ENCODE measurements at regions not wholly inside any gene's neighbourhood (a gene's known extent, or its start where the extent isn't known, plus 50 kb on each side); places are given as distances from the start of the nearest gene placed in this dataset.

DNA sequence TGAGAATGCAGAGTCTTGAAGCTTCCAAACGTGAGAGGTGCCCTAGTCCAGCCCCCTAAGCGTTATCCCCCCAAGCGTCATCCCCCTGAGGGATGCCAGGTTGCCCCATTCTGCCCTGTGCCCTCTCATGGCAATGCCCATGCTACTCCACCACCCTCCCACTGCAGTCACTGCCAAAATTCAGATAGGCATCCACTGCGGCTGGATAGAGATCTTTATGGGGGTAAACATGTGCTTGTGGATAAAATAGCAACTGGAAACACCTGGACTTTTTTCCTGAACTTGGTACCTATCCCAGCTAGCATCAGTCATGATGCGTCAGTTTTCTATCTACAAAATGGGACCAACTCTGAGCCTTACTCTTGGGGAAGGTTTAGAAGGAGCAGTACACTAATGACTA lies 92.7 kb upstream of the HOXC13 start:
- Mint-ChIP-seq H3K27ac (ENCODE audit: low read depth, unreplicated experiment) (no peak overlapping the region), H3K36me3 (ENCODE audit: insufficient read depth, unreplicated experiment) (no peaks in the 10 kb centered on the region), H3K4me3 (ENCODE audit: unreplicated experiment) (no peak overlapping the region), H3K9me3 (ENCODE audit: unreplicated experiment) (peaks cover 7% of the 10 kb centered on the region), H3K27me3 (ENCODE audit: insufficient read depth, unreplicated experiment) (no peaks in the 10 kb centered on the region), H3K4me1 (ENCODE audit: insufficient read depth, unreplicated experiment) (peaks cover 29% of the 10 kb centered on the region)
- no peak for DNase-seq (ENCODE audit: unreplicated experiment)
- intact Hi-C loops (cut with micrococcal nuclease) = no loop called here
- CTCF ChIA-PET = interaction anchor here (1.9 kb wide), 1 partner anchor 54 kb away, joined by 6 read pairs; no protein-coding TSS in a partner anchor
- POLR2A ChIA-PET = interaction anchor here (1.1 to 2.1 kb wide), 5 partner anchors 8 to 113 kb away, joined by 3 to 13 read pairs (median 4); partner anchors contain the start of gene HOXC13
- BruUV-seq (replicated peaks) = no TSS peak
- TF ChIP-seq, protein P1, sequence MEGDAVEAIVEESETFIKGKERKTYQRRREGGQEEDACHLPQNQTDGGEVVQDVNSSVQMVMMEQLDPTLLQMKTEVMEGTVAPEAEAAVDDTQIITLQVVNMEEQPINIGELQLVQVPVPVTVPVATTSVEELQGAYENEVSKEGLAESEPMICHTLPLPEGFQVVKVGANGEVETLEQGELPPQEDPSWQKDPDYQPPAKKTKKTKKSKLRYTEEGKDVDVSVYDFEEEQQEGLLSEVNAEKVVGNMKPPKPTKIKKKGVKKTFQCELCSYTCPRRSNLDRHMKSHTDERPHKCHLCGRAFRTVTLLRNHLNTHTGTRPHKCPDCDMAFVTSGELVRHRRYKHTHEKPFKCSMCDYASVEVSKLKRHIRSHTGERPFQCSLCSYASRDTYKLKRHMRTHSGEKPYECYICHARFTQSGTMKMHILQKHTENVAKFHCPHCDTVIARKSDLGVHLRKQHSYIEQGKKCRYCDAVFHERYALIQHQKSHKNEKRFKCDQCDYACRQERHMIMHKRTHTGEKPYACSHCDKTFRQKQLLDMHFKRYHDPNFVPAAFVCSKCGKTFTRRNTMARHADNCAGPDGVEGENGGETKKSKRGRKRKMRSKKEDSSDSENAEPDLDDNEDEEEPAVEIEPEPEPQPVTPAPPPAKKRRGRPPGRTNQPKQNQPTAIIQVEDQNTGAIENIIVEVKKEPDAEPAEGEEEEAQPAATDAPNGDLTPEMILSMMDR (IDR thresholded peaks at IDR 0.05; ENCODE audit: unreplicated experiment) = no peak

DNA sequence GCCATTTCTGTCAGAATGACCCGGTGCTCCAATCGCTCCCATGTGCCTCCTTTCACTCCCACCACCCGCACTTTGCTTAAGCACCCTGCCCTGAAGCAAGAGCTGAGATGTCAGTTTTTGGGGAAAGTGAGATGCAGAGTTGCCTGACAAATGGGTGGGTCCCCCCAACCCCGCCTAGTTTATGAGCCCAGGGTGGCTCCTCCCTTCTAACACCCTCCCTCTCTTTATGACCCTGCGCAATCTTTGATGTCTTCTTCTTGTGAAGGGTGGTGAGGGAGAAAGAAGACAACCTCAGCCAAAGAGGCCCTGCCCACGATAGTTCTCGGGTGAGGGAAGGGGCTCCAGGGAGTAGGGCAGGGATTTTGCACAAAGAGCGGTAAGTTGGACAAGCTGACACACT lies 89.5 kb upstream of the HOXC13 start:
- no peaks in the 10 kb centered on the region for H3K27me3 Mint-ChIP-seq (ENCODE audit: insufficient read depth, unreplicated experiment)
- intact Hi-C loops (cut with micrococcal nuclease) = no loop called here
- peaks cover 17% of the 10 kb centered on the region for H3K4me1 Mint-ChIP-seq (ENCODE audit: insufficient read depth, unreplicated experiment)
- no peak for DNase-seq (ENCODE audit: unreplicated experiment)
- H3K4me3 Mint-ChIP-seq (ENCODE audit: unreplicated experiment) = no peak overlapping the region
- TF ChIP-seq, protein P1 (IDR thresholded peaks at IDR 0.05; ENCODE audit: unreplicated experiment) = no peak
- ChIA-PET POLR2A (no interaction called here), CTCF (interaction anchor here (0.5 to 1.0 kb wide), 2 partner anchors 13 to 147 kb away, joined by 3 read pairs; no protein-coding TSS in a partner anchor)
- no peak overlapping the region for H3K27ac Mint-ChIP-seq (ENCODE audit: low read depth, unreplicated experiment)
- no peaks in the 10 kb centered on the region for H3K9me3 Mint-ChIP-seq (ENCODE audit: unreplicated experiment)
- no TSS peak for BruUV-seq (replicated peaks)
- no peaks in the 10 kb centered on the region for H3K36me3 Mint-ChIP-seq (ENCODE audit: insufficient read depth, unreplicated experiment)

DNA sequence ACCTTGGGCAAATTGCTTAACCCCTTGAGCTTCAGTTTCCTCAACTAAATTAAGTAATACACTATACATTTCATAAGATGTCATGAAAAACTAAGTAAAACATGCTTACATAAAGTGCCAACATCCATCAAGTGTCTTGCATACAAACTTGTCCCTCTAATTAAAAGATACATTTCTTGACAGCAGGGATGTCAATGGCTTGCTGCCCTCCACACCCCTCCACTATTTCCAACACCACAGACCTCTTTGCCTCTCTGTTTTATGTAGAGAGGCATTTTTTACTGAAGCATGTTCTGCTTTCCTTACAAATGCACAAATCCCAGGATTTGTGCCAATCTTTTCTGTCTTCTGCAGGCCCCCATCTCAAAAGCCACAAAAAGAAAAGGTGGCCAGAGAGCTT lies 89.0 kb upstream of the HOXC13 start:
- H3K4me1 Mint-ChIP-seq (ENCODE audit: insufficient read depth, unreplicated experiment) = peaks cover 13% of the 10 kb centered on the region
- CTCF ChIA-PET = interaction anchor here (1.1 kb wide), 1 partner anchor 104 kb away, joined by 4 read pairs; no protein-coding TSS in a partner anchor
- no peaks in the 10 kb centered on the region for H3K36me3 Mint-ChIP-seq (ENCODE audit: insufficient read depth, unreplicated experiment)
- POLR2A ChIA-PET = no interaction called here
- H3K27ac Mint-ChIP-seq (ENCODE audit: low read depth, unreplicated experiment) = no peak overlapping the region
- no peaks in the 10 kb centered on the region for H3K9me3 Mint-ChIP-seq (ENCODE audit: unreplicated experiment)
- BruUV-seq (replicated peaks) = no TSS peak
- no peak overlapping the region for H3K4me3 Mint-ChIP-seq (ENCODE audit: unreplicated experiment)
- intact Hi-C loops (cut with micrococcal nuclease) = no loop called here
- TF ChIP-seq, protein P1 (IDR thresholded peaks at IDR 0.05; ENCODE audit: unreplicated experiment) = no peak
- H3K27me3 Mint-ChIP-seq (ENCODE audit: insufficient read depth, unreplicated experiment) = no peaks in the 10 kb centered on the region
- DNase-seq (ENCODE audit: unreplicated experiment) = no peak

DNA sequence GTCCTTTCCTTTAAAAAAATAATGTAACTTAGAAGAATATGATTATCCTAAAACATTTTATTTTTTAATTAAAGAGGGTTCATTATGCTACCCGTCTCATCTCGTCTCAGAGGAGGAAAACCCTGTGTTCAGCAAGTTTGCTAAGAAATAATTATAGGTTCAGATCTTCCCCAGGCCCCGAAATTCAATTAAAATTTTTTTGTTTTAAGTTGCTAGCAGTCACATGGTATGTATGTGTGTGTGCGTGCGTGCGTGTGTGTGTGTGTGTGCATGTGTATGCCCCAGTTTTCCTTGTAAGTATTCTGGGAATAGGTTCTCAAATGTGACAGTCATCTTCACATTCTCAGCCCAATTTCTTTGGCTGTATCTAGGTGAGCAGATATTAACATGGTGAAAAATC lies 86.6 kb upstream of the HOXC13 start:
- no peak for DNase-seq (ENCODE audit: unreplicated experiment)
- Mint-ChIP-seq H3K4me1 (ENCODE audit: insufficient read depth, unreplicated experiment) (no peaks in the 10 kb centered on the region), H3K4me3 (ENCODE audit: unreplicated experiment) (no peak overlapping the region), H3K36me3 (ENCODE audit: insufficient read depth, unreplicated experiment) (no peaks in the 10 kb centered on the region), H3K27ac (ENCODE audit: low read depth, unreplicated experiment) (no peak overlapping the region), H3K9me3 (ENCODE audit: unreplicated experiment) (no peaks in the 10 kb centered on the region), H3K27me3 (ENCODE audit: insufficient read depth, unreplicated experiment) (no peaks in the 10 kb centered on the region)
- TF ChIP-seq, protein P1 (IDR thresholded peaks at IDR 0.05; ENCODE audit: unreplicated experiment) = no peak
- ChIA-PET POLR2A (no interaction called here), CTCF (interaction anchor here (0.6 kb wide), 1 partner anchor 351 kb away, joined by 3 read pairs; no protein-coding TSS in a partner anchor)
- intact Hi-C loops (cut with micrococcal nuclease) = no loop called here
- BruUV-seq (replicated peaks) = no TSS peak
